OCI-LY1 (cell line): ENCODE measurements at regions not wholly inside any gene's neighbourhood (a gene's known extent, or its start where the extent isn't known, plus 50 kb on each side); places are given as distances from the start of the nearest gene placed in this dataset.

Experiments used
- H2AFZ ChIP-seq: fragments of 200-600 bp; sonication (generic), shearing (Covaris generic); 2 replicates; pipeline ENCODE4 v1.6.0; 2014; ENCODE audit warnings: antibody characterized with exemption, mild to moderate bottlenecking, low read length
- H3F3A ChIP-seq: fragments of 200-600 bp; sonication (generic), shearing (Covaris generic); 2 replicates; pipeline ENCODE4 v1.6.0; 2014; ENCODE audit warnings: mild to moderate bottlenecking, antibody characterized with exemption, low read length, moderate library complexity; ENCODE audit not compliant: insufficient read depth
- H3K27ac ChIP-seq: fragments of 200-600 bp; sonication (generic); 2 replicates; pipeline ENCODE4 v1.5.1; 2014; ENCODE audit warnings: low read length, mixed run types, mild to moderate bottlenecking, low read depth; ENCODE audit not compliant: poor library complexity, severe bottlenecking
- H3K27me3 ChIP-seq: fragments of 200-600 bp; sonication (generic); 2 replicates; pipeline ENCODE4 v1.6.0; 2014; ENCODE audit warnings: antibody characterized with exemption, mild to moderate bottlenecking, low read length, moderate library complexity; ENCODE audit not compliant: insufficient read depth
- H3K36me3 ChIP-seq: fragments of 200-600 bp; sonication (generic); 2 replicates; pipeline ENCODE4 v1.6.1; 2014; ENCODE audit warnings: mild to moderate bottlenecking, antibody characterized with exemption, low read length, moderate library complexity, mixed read lengths; ENCODE audit not compliant: insufficient read depth
- H3K4me1 ChIP-seq: fragments of 200-600 bp; sonication (generic); 2 replicates; pipeline ENCODE4 v1.5.1; 2014; ENCODE audit warnings: mild to moderate bottlenecking, low read length, moderate library complexity; ENCODE audit not compliant: insufficient read depth, severe bottlenecking
- H3K4me2 ChIP-seq: fragments of 200-600 bp; sonication (generic), shearing (Covaris generic); 2 replicates; pipeline ENCODE4 v1.6.1; 2014; ENCODE audit warnings: low read length
- H3K4me3 ChIP-seq: fragments of 200-600 bp; sonication (generic); 2 replicates; pipeline ENCODE4 v1.5.1; 2014; ENCODE audit warnings: low read length, low read depth, mild to moderate bottlenecking, mixed read lengths; ENCODE audit not compliant: poor library complexity, severe bottlenecking
- H3K79me2 ChIP-seq: fragments of 200-600 bp; shearing (Covaris generic); 2 replicates; pipeline ENCODE4 v1.6.1; 2016; ENCODE audit warnings: mixed run types, low read length, mixed read lengths; ENCODE audit not compliant: insufficient read depth
- H3K9ac ChIP-seq: fragments of 200-600 bp; sonication (generic), shearing (Covaris generic); 2 replicates; pipeline ENCODE4 v1.6.1; 2014; ENCODE audit warnings: mild to moderate bottlenecking, low read length, mixed read lengths
- H3K9me2 ChIP-seq: fragments of 200-600 bp; sonication (generic), shearing (Covaris generic); 2 replicates; pipeline ENCODE4 v1.6.1; 2014; ENCODE audit warnings: low read depth, mild to moderate bottlenecking, low read length, mixed read lengths
- H3K9me3 ChIP-seq: fragments of 200-600 bp; shearing (Covaris generic); 2 replicates; pipeline ENCODE4 v1.6.1; 2014; ENCODE audit warnings: low read length, mixed read lengths
- H4K20me1 ChIP-seq: fragments of 200-600 bp; sonication (generic), shearing (Covaris generic); 2 replicates; pipeline ENCODE4 v1.6.0; 2016; ENCODE audit warnings: mild to moderate bottlenecking, low read length; ENCODE audit not compliant: insufficient read depth
- CTCF ChIP-seq: fragments of 200-600 bp; sonication (generic), shearing (Covaris generic); IDR thresholded peaks from 2 replicates; pipeline ENCODE4 v1.5.1; 2017; ENCODE audit warnings: mild to moderate bottlenecking, antibody characterized with exemption, low read length, moderate library complexity, mixed read lengths
- EZH2 ChIP-seq: fragments of 200-600 bp; sonication (generic), shearing (Covaris generic); IDR thresholded peaks from 2 replicates; pipeline ENCODE4 v1.8.0; 2017; ENCODE audit warnings: borderline replicate concordance, mixed run types, mild to moderate bottlenecking, antibody characterized with exemption, low read length, moderate library complexity, mixed read lengths

- H4K20me1 ChIP-seq = no peaks in the 10 kb centered on the region
- H3K4me2 ChIP-seq = no peak overlapping the region
- TF ChIP-seq EZH2 (no peak), CTCF (no peak)
- H3F3A ChIP-seq = no peaks in the 10 kb centered on the region
- H3K79me2 ChIP-seq = no peaks in the 10 kb centered on the region
- H3K36me3 ChIP-seq = no peaks in the 10 kb centered on the region
- H3K27ac ChIP-seq = no peak overlapping the region
- no peak overlapping the region for H3K4me3 ChIP-seq
- no peak overlapping the region for H2AFZ ChIP-seq
- H3K27me3 ChIP-seq = no peaks in the 10 kb centered on the region
- H3K4me1 ChIP-seq = no peaks in the 10 kb centered on the region
- H3K9ac ChIP-seq = no peak overlapping the region
- no peaks in the 10 kb centered on the region for H3K9me2 ChIP-seq
- H3K9me3 ChIP-seq = no peaks in the 10 kb centered on the region
Observed at GRCh38 chr2:207477896-207478295, 51.9 kb upstream of the CREB1 start.

GRCh38 chr2:207478572-207478971 lies 51.2 kb upstream of the CREB1 start:
- Histone ChIP-seq H3K9ac (no peak overlapping the region), H3K36me3 (no peaks in the 10 kb centered on the region), H3K4me3 (no peak overlapping the region), H3K27ac (no peak overlapping the region), H2AFZ (no peak overlapping the region), H4K20me1 (no peaks in the 10 kb centered on the region), H3K27me3 (no peaks in the 10 kb centered on the region), H3K9me3 (no peaks in the 10 kb centered on the region), H3F3A (no peaks in the 10 kb centered on the region), H3K4me2 (no peak overlapping the region), H3K9me2 (no peaks in the 10 kb centered on the region), H3K79me2 (no peaks in the 10 kb centered on the region), H3K4me1 (no peaks in the 10 kb centered on the region)
- TF ChIP-seq CTCF (no peak), EZH2 (no peak)

GRCh38 chr2:207479198-207479785 lies 50.5 kb upstream of the CREB1 start:
- Histone ChIP-seq H3K36me3 (no peaks in the 10 kb centered on the region), H3K9me3 (no peaks in the 10 kb centered on the region), H2AFZ (no peak overlapping the region), H3F3A (no peaks in the 10 kb centered on the region), H3K79me2 (no peaks in the 10 kb centered on the region), H4K20me1 (no peaks in the 10 kb centered on the region), H3K27ac (no peak overlapping the region), H3K4me1 (no peaks in the 10 kb centered on the region), H3K27me3 (no peaks in the 10 kb centered on the region), H3K9ac (no peak overlapping the region), H3K4me2 (no peak overlapping the region), H3K4me3 (no peak overlapping the region), H3K9me2 (no peaks in the 10 kb centered on the region)
- TF ChIP-seq CTCF (no peak), EZH2 (no peak)
